ENCODE measurements at regions not wholly inside any gene's neighbourhood (a gene's known extent, or its start where the extent isn't known, plus 50 kb on each side); places are given as distances from the start of the nearest gene placed in this dataset.
A peak's percentile ranks its signal among the peaks of the same experiment; 100 is the strongest.

DNA sequence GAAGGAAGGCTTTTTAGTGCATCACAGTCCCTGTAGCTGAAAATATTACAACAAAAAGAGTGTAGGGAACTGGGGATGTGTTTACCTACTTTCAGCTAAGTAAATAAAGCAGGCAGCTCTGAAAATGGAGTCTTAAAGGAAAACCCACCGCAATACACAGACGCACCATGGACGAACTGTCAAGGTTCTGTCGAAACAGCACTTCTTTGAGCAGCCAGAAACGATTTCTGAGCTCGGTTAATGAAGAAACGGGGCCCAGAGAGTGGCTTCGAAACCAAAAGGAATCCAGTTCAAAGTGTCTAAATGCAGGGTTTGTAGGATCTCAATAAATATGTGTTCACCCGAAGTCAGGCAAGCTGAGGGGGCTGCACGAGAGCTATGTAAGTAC lies 275.4 kb upstream of the NEBL start:
- Histone ChIP-seq H3K36me3 (ENCODE audit: control insufficient read depth, insufficient read depth, low read length) (peaks cover 2% of the 10 kb centered on the region), H3K4me1 (ENCODE audit: control insufficient read depth, insufficient read depth, low read length) (peaks cover 45% of the 10 kb centered on the region), H3K27ac (ENCODE audit: low read length) (peak overlapping the region; percentile 74), H3K4me3 (ENCODE audit: low read depth in 2 of 2, low read length in 2 of 2) (peak overlapping the region; percentile 69 to 78), H3K9me3 (ENCODE audit: control insufficient read depth, insufficient read depth, low read depth, low read length) (no peaks in the 10 kb centered on the region), H3K27me3 (ENCODE audit: control insufficient read depth, insufficient read depth, low read length) (no peaks in the 10 kb centered on the region)
- in situ Hi-C loops (cut with HindIII; ENCODE audit: low pct_unique_long_range_greater_than_20kb, low sequenced_read_pairs) = no loop called here
- ATAC-seq (no peak), DNase-seq (ENCODE audit: low read depth, low spot score) (no peak)
- no peak for TF ChIP-seq REST (IDR thresholded peaks at IDR 0.05; ENCODE audit: insufficient read depth in 1 of 2, low read depth in 2 of 2, low read length in 1 of 2)
- no peak for TF ChIP-seq SIN3A (IDR thresholded peaks at IDR 0.05; ENCODE audit: borderline replicate concordance, insufficient read depth, low read depth, low read length)
- TF ChIP-seq POLR2AphosphoS5 (IDR thresholded peaks at IDR 0.05; ENCODE audit: low read depth, low read length) = no peak
- no TSS peak for BruUV-seq (replicated peaks)
- ChIA-PET POLR2A (interaction anchor here (0.6 to 0.9 kb wide), 2 partner anchors 29 to 96 kb away, joined by 3 to 6 read pairs; no protein-coding TSS in a partner anchor), CTCF (interaction anchor here (0.6 to 0.7 kb wide), 2 partner anchors 107 to 224 kb away, joined by 3 to 6 read pairs; no protein-coding TSS in a partner anchor)
- intact Hi-C loops (cut with micrococcal nuclease; ENCODE audit: unreplicated experiment) = loop anchor here (5.0 to 10.0 kb wide), 3 partner anchors 92 to 352 kb away; partner anchors contain the start of gene SKIDA1

GRCh38 chr10:21171936-21172541 lies 274.9 kb upstream of the NEBL start:
- TF ChIP-seq POLR2AphosphoS5 (IDR thresholded peaks at IDR 0.05; ENCODE audit: low read depth, low read length) (no peak), REST (IDR thresholded peaks at IDR 0.05; ENCODE audit: insufficient read depth in 1 of 2, low read depth in 2 of 2, low read length in 1 of 2) (no peak), SIN3A (IDR thresholded peaks at IDR 0.05; ENCODE audit: borderline replicate concordance, insufficient read depth, low read depth, low read length) (no peak), CTCF (IDR thresholded peaks at IDR 0.05) (no peak), TCF7L2 (IDR thresholded peaks at IDR 0.05; ENCODE audit: low read depth, low read length) (no peak)
- in situ Hi-C loops (cut with HindIII; ENCODE audit: low pct_unique_long_range_greater_than_20kb, low sequenced_read_pairs) (no loop called here), intact Hi-C loops (cut with micrococcal nuclease; ENCODE audit: unreplicated experiment) (loop anchor here (5.0 to 10.0 kb wide), 3 partner anchors 93 to 353 kb away; partner anchors contain the start of gene SKIDA1)
- POLR2A ChIA-PET = interaction anchor here (0.9 kb wide), 1 partner anchor 28 kb away, joined by 3 read pairs; no protein-coding TSS in a partner anchor
- no TSS peak for BruUV-seq (replicated peaks)
- CTCF ChIA-PET = interaction anchor here (0.6 kb wide), 1 partner anchor 225 kb away, joined by 3 read pairs; no protein-coding TSS in a partner anchor
- Histone ChIP-seq H3K27ac (ENCODE audit: low read length) (peak overlapping the region; percentile 74), H3K36me3 (ENCODE audit: control insufficient read depth, insufficient read depth, low read length) (peaks cover 2% of the 10 kb centered on the region), H3K9me3 (ENCODE audit: control insufficient read depth, insufficient read depth, low read depth, low read length) (no peaks in the 10 kb centered on the region), H3K27me3 (ENCODE audit: control insufficient read depth, insufficient read depth, low read length) (no peaks in the 10 kb centered on the region), H3K4me3 (ENCODE audit: low read depth in 2 of 2, low read length in 2 of 2) (peak overlapping the region; percentile 69 to 78), H3K4me1 (ENCODE audit: control insufficient read depth, insufficient read depth, low read length) (peaks cover 48% of the 10 kb centered on the region)
- DNase-seq (ENCODE audit: low read depth, low spot score) (no peak), ATAC-seq (no peak)
